ENCODE measurements at regions not wholly inside any gene's neighbourhood (a gene's known extent, or its start where the extent isn't known, plus 50 kb on each side); places are given as distances from the start of the nearest gene placed in this dataset.

GRCh38 chr13:30022256-30022655, 171.8 kb upstream of the UBL3 start:
- CTCF ChIA-PET = no interaction called here
- intact Hi-C loops (cut with micrococcal nuclease) = no loop called here
- Mint-ChIP-seq H3K36me3 (ENCODE audit: low read depth) (no peaks in the 10 kb centered on the region), H3K4me3 (no peak overlapping the region), H3K9me3 (no peaks in the 10 kb centered on the region), H3K27ac (no peak overlapping the region), H3K4me1 (ENCODE audit: low read depth) (no peaks in the 10 kb centered on the region), H3K27me3 (no peaks in the 10 kb centered on the region)
- no peak for TF ChIP-seq CTCF (IDR thresholded peaks at IDR 0.05)
- ATAC-seq = no peak
- POLR2A ChIA-PET = no interaction called here
- no peak for DNase-seq

GRCh38 chr13:30021611-30022010, 171.2 kb upstream of the UBL3 start:
- ChIA-PET POLR2A (no interaction called here), CTCF (no interaction called here)
- H3K27ac Mint-ChIP-seq = no peak overlapping the region
- H3K36me3 Mint-ChIP-seq (ENCODE audit: low read depth) = no peaks in the 10 kb centered on the region
- no peaks in the 10 kb centered on the region for H3K9me3 Mint-ChIP-seq
- no peak overlapping the region for H3K4me3 Mint-ChIP-seq
- ATAC-seq = no peak
- no peak for TF ChIP-seq CTCF (IDR thresholded peaks at IDR 0.05)
- H3K4me1 Mint-ChIP-seq (ENCODE audit: low read depth) = no peaks in the 10 kb centered on the region
- no peak for DNase-seq
- intact Hi-C loops (cut with micrococcal nuclease) = no loop called here
- H3K27me3 Mint-ChIP-seq = no peaks in the 10 kb centered on the region

GRCh38 chr13:30020726-30021312, 170.4 kb upstream of the UBL3 start:
- Mint-ChIP-seq H3K9me3 (no peaks in the 10 kb centered on the region), H3K4me1 (ENCODE audit: low read depth) (no peaks in the 10 kb centered on the region), H3K36me3 (ENCODE audit: low read depth) (no peaks in the 10 kb centered on the region), H3K27ac (no peak overlapping the region), H3K27me3 (no peaks in the 10 kb centered on the region), H3K4me3 (no peak overlapping the region)
- CTCF ChIA-PET = no interaction called here
- ATAC-seq = no peak
- no peak for TF ChIP-seq CTCF (IDR thresholded peaks at IDR 0.05)
- POLR2A ChIA-PET = no interaction called here
- intact Hi-C loops (cut with micrococcal nuclease) = no loop called here
- DNase-seq = no peak

GRCh38 chr13:30019648-30020626, 169.5 kb upstream of the UBL3 start:
- ATAC-seq (no peak), DNase-seq (no peak)
- H3K36me3 Mint-ChIP-seq (ENCODE audit: low read depth) = no peaks in the 10 kb centered on the region
- TF ChIP-seq CTCF (IDR thresholded peaks at IDR 0.05) = no peak
- H3K27me3 Mint-ChIP-seq = no peaks in the 10 kb centered on the region
- no peaks in the 10 kb centered on the region for H3K9me3 Mint-ChIP-seq
- CTCF ChIA-PET = no interaction called here
- H3K4me3 Mint-ChIP-seq = no peak overlapping the region
- intact Hi-C loops (cut with micrococcal nuclease) = no loop called here
- H3K4me1 Mint-ChIP-seq (ENCODE audit: low read depth) = no peaks in the 10 kb centered on the region
- POLR2A ChIA-PET = no interaction called here
- H3K27ac Mint-ChIP-seq = no peak overlapping the region

- ATAC-seq (no peak), DNase-seq (no peak)
- ChIA-PET POLR2A (no interaction called here), CTCF (interaction anchor here (0.8 to 0.9 kb wide), 2 partner anchors 97 to 867 kb away, joined by 3 read pairs; no protein-coding TSS in a partner anchor)
- H3K4me3 Mint-ChIP-seq = no peak overlapping the region
- peaks cover 2% of the 10 kb centered on the region for H3K27me3 Mint-ChIP-seq
- intact Hi-C loops (cut with micrococcal nuclease) = no loop called here
- no peak for TF ChIP-seq CTCF (IDR thresholded peaks at IDR 0.05)
- no peak overlapping the region for H3K27ac Mint-ChIP-seq
- H3K36me3 Mint-ChIP-seq (ENCODE audit: low read depth) = no peaks in the 10 kb centered on the region
- H3K9me3 Mint-ChIP-seq = no peaks in the 10 kb centered on the region
- no peaks in the 10 kb centered on the region for H3K4me1 Mint-ChIP-seq (ENCODE audit: low read depth)
Observed at GRCh38 chr13:30017880-30018279, 167.5 kb upstream of the UBL3 start.

Data from activated CD8-positive, alpha-beta T cell treated with anti-CD3 and anti-CD28 coated beads for 36 hours (primary cell).